ENCODE measurements at regions not wholly inside any gene's neighbourhood (a gene's known extent, or its start where the extent isn't known, plus 50 kb on each side); places are given as distances from the start of the nearest gene placed in this dataset.

- TF ChIP-seq CTCF (IDR thresholded peaks at IDR 0.05 in 2 of 3, conservative IDR thresholded peaks at IDR 0.05 in 1 of 3; ENCODE audit: insufficient read depth in 2 of 3, low read depth in 1 of 3, low read length in 3 of 3) (no peak), ZNF184 (CRISPR knock-in tag; IDR thresholded peaks at IDR 0.05) (no peak), CBX5 (IDR thresholded peaks at IDR 0.05; ENCODE audit: borderline replicate concordance, low read depth) (no peak), HMG20A (CRISPR knock-in tag; conservative IDR thresholded peaks at IDR 0.05) (no peak)
- TF ChIP-seq, protein P1, sequence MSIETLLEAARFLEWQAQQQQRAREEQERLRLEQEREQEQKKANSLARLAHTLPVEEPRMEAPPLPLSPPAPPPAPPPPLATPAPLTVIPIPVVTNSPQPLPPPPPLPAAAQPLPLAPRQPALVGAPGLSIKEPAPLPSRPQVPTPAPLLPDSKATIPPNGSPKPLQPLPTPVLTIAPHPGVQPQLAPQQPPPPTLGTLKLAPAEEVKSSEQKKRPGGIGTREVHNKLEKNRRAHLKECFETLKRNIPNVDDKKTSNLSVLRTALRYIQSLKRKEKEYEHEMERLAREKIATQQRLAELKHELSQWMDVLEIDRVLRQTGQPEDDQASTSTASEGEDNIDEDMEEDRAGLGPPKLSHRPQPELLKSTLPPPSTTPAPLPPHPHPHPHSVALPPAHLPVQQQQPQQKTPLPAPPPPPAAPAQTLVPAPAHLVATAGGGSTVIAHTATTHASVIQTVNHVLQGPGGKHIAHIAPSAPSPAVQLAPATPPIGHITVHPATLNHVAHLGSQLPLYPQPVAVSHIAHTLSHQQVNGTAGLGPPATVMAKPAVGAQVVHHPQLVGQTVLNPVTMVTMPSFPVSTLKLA (conservative IDR thresholded peaks at IDR 0.05), result no peak
Measured at GRCh38 chr5:34501016-34501415, 155.1 kb upstream of the RAI14 start.

Data from K562 (cell line).